ENCODE measurements at regions not wholly inside any gene's neighbourhood (a gene's known extent, or its start where the extent isn't known, plus 50 kb on each side); places are given as distances from the start of the nearest gene placed in this dataset.

GRCh38 chr2:48841126-48841525, 85.6 kb upstream of the LHCGR start:
- FAIRE-seq (no peak), DNase-seq (ENCODE audit: low read depth) (peak; percentile 59)
- no peak for TF ChIP-seq CTCF (IDR thresholded peaks at IDR 0.05; ENCODE audit: insufficient read depth, low read length, severe bottlenecking)
- no peaks in the 10 kb centered on the region for H3K27me3 ChIP-seq (ENCODE audit: control insufficient read depth, insufficient read depth, low read length)
- no peak overlapping the region for H3K4me3 ChIP-seq (ENCODE audit: low read depth, low read length)
- no peaks in the 10 kb centered on the region for H3K36me3 ChIP-seq (ENCODE audit: control insufficient read depth, insufficient read depth, low read length)

- DNase-seq (ENCODE audit: low read depth) (no peak), FAIRE-seq (no peak)
- no peaks in the 10 kb centered on the region for H3K36me3 ChIP-seq (ENCODE audit: control insufficient read depth, insufficient read depth, low read length)
- no peaks in the 10 kb centered on the region for H3K27me3 ChIP-seq (ENCODE audit: control insufficient read depth, insufficient read depth, low read length)
- no peak overlapping the region for H3K4me3 ChIP-seq (ENCODE audit: low read depth, low read length)
- TF ChIP-seq CTCF (IDR thresholded peaks at IDR 0.05; ENCODE audit: insufficient read depth, low read length, severe bottlenecking): no peak
These were observed 82.5 kb upstream of the LHCGR start for GRCh38 chr2:48838029-48838428.

- DNase-seq (ENCODE audit: low read depth) (no peak), FAIRE-seq (no peak)
- no peaks in the 10 kb centered on the region for H3K36me3 ChIP-seq (ENCODE audit: control insufficient read depth, insufficient read depth, low read length)
- no peak overlapping the region for H3K4me3 ChIP-seq (ENCODE audit: low read depth, low read length)
- H3K27me3 ChIP-seq (ENCODE audit: control insufficient read depth, insufficient read depth, low read length): no peaks in the 10 kb centered on the region
- TF ChIP-seq CTCF (IDR thresholded peaks at IDR 0.05; ENCODE audit: insufficient read depth, low read length, severe bottlenecking): no peak
These were observed 74.0 kb upstream of the LHCGR start for GRCh38 chr2:48829569-48829968.

GRCh38 chr2:48829036-48829435, 73.5 kb upstream of the LHCGR start:
- Histone ChIP-seq H3K4me3 (ENCODE audit: low read depth, low read length) (no peak overlapping the region), H3K27me3 (ENCODE audit: control insufficient read depth, insufficient read depth, low read length) (no peaks in the 10 kb centered on the region), H3K36me3 (ENCODE audit: control insufficient read depth, insufficient read depth, low read length) (no peaks in the 10 kb centered on the region)
- peak; percentile 34 for DNase-seq (ENCODE audit: low read depth)
- FAIRE-seq: no peak
- no peak for TF ChIP-seq CTCF (IDR thresholded peaks at IDR 0.05; ENCODE audit: insufficient read depth, low read length, severe bottlenecking)

GRCh38 chr2:48826986-48827385, 71.5 kb upstream of the LHCGR start:
- Histone ChIP-seq H3K36me3 (ENCODE audit: control insufficient read depth, insufficient read depth, low read length) (no peaks in the 10 kb centered on the region), H3K4me3 (ENCODE audit: low read depth, low read length) (no peak overlapping the region), H3K27me3 (ENCODE audit: control insufficient read depth, insufficient read depth, low read length) (no peaks in the 10 kb centered on the region)
- TF ChIP-seq CTCF (IDR thresholded peaks at IDR 0.05; ENCODE audit: insufficient read depth, low read length, severe bottlenecking): no peak
- no peak for FAIRE-seq
- DNase-seq (ENCODE audit: low read depth): no peak

GRCh38 chr2:48824116-48824515, 68.6 kb upstream of the LHCGR start:
- no peak for TF ChIP-seq CTCF (IDR thresholded peaks at IDR 0.05; ENCODE audit: insufficient read depth, low read length, severe bottlenecking)
- Histone ChIP-seq H3K4me3 (ENCODE audit: low read depth, low read length) (no peak overlapping the region), H3K27me3 (ENCODE audit: control insufficient read depth, insufficient read depth, low read length) (no peaks in the 10 kb centered on the region), H3K36me3 (ENCODE audit: control insufficient read depth, insufficient read depth, low read length) (no peaks in the 10 kb centered on the region)
- DNase-seq (ENCODE audit: low read depth): no peak
- no peak for FAIRE-seq
